Heart left ventricle (tissue), 16 donors: ENCODE measurements at regions not wholly inside any gene's neighbourhood (a gene's known extent, or its start where the extent isn't known, plus 50 kb on each side); places are given as distances from the start of the nearest gene placed in this dataset.

Experiments
- ATAC-seq, 4 donors: fragments of 200-7000 bp; cut with Tn5 transposase; one replicate each; pipeline ENCODE4 v1.9.1; 2020 to 2022; ENCODE audit warnings: moderate library complexity in 4 of 4, mild to moderate bottlenecking in 3 of 4, moderate number of reproducible peaks in 1 of 4
- DNase-seq, 5 donors: peaks; one replicate each; pipeline ENCODE4 v3.0.0-alpha.2; 2020
- H3K27ac ChIP-seq, 12 donors: fragments of 200-600 bp; sonication (generic) in 4 of 12; one replicate each; pipeline versions ENCODE4 v1.5.0 to v1.8.0; 2016 to 2022; ENCODE audit warnings: mild to moderate bottlenecking in 2 of 12
- H3K27me3 ChIP-seq, 9 donors: fragments of 200-600 bp; sonication (generic) in 2 of 9; one replicate each; pipeline versions ENCODE4 v1.5.1 to v1.8.0; 2016 to 2022; ENCODE audit warnings: mild to moderate bottlenecking in 3 of 9
- H3K36me3 ChIP-seq, 9 donors: fragments of 200-600 bp; sonication (generic) in 2 of 9; one replicate each; pipeline versions ENCODE4 v1.5.0 to v1.8.0; 2018 to 2022; ENCODE audit warnings: mild to moderate bottlenecking in 2 of 9
- H3K4me1 ChIP-seq, 12 donors: fragments of 200-600 bp; sonication (generic) in 4 of 12; one replicate each; pipeline versions ENCODE4 v1.5.0 to v1.8.0; 2016 to 2022; ENCODE audit warnings: mild to moderate bottlenecking in 3 of 12
- H3K4me3 ChIP-seq, 12 donors: fragments of 200-600 bp; sonication (generic) in 4 of 12; one replicate each; pipeline versions ENCODE4 v1.5.0 to v1.8.0; 2017 to 2022; ENCODE audit warnings: mild to moderate bottlenecking in 9 of 12, moderate library complexity in 4 of 12
- H3K9me3 ChIP-seq, 12 donors: fragments of 200-600 bp; sonication (generic) in 4 of 12; one replicate each; pipeline versions ENCODE4 v1.5.0 to v1.8.0; 2016 to 2022; ENCODE audit warnings: mild to moderate bottlenecking in 1 of 12
- POLR2A ChIP-seq, 2 donors: fragments of 450-650 bp; IDR thresholded peaks; one replicate each; pipeline ENCODE4 v1.6.1; 2017; ENCODE audit warnings: antibody characterized with exemption in 2 of 2, mild to moderate bottlenecking in 2 of 2, moderate library complexity in 2 of 2
- WGBS, 4 donors: extraction: QIAGEN DNeasy Blood & Tissue Kit in 2 of 4; methylation state at CpG; one replicate each; pipeline versions ENCODE4 v1.1.5 to v1.1.7; 2013 to 2018; 5-methylcytosine and 5-hydroxymethylcytosine counted together
- intact Hi-C, 10 donors: fragments of 100-400 bp; cut with DNase I; formaldehyde crosslinking; loops; one replicate each; pipeline versions ENCODE4 v1.11.1 to v1.14.2; 2022
- TF ChIP-seq, protein P1 (sequence below), 12 donors: fragments of 200-600 bp; sonication (generic) in 4 of 12; IDR thresholded peaks; one replicate each; pipeline versions ENCODE4 v1.5.0 to v1.8.0; 2018 to 2022; ENCODE audit warnings: antibody characterized with exemption in 12 of 12, mild to moderate bottlenecking in 5 of 12
- donor health status: ischemic (EF 13 %, LVEDD 7.1; RV severe dilation, severe dysfunction).
- donor health status: healthy with polysubstance abuse.
- donor health status: DM: no; HTN: yes; CAD: no.
- donor health status: DM: no; HTN: no; CAD: no.
- donor health status: ischemic (EF 25% LVEDD 6.9; RV normal size, moderate dysfunction).
- donor health status: ischemic (EF 25% LVEDD 5.7; RV mildly dilated, moderate dysfunction).
- donor health status: healthy.
- donor health status: DM: yes; HTN: yes; CAD: no.
- donor health status: ischemic (EF 35%, LVEDD 5.7; RV mildly dilated, moderate dysfunction).
- donor health status: nonischemic (EF 11% LVEDD 7.7; RV severe dilation, severe dysfunction).
- donor health status: DM: yes; HTN: yes; CAD: no.
- donor health status: PGD.
- donor health status: ischemic (EF 29% LVEDD 5.4; RV normal size, mild dysfunction).
- donor health status: nonischemic (EF 23%, LVEDD 6.1; RV moderate dilation, normal function).

DNA sequence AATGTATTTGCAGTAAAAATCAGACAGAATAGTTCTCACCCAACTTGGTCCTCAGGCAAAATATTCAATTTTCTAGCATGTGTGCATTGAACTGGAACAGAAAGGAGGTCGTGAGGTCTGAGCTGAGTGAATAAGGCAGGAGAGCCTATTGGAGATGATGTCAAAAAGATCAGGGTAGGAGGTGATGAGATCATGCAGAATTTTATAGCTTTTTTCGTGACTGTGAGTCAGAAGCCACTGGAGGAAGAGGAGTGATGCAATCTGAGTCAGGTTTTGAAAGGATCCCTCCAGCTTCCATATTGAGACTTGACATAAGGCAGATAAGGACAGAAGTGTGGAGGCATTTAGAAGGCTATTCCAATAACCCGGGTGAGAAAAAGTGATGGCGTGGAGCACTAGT is 299.5 kb upstream of the SOX11 start:
- ATAC-seq (no peak), DNase-seq (no peak)
- no peaks in the 10 kb centered on the region for H3K36me3 ChIP-seq
- no peak for TF ChIP-seq POLR2A (IDR thresholded peaks at IDR 0.05)
- TF ChIP-seq, protein P1, sequence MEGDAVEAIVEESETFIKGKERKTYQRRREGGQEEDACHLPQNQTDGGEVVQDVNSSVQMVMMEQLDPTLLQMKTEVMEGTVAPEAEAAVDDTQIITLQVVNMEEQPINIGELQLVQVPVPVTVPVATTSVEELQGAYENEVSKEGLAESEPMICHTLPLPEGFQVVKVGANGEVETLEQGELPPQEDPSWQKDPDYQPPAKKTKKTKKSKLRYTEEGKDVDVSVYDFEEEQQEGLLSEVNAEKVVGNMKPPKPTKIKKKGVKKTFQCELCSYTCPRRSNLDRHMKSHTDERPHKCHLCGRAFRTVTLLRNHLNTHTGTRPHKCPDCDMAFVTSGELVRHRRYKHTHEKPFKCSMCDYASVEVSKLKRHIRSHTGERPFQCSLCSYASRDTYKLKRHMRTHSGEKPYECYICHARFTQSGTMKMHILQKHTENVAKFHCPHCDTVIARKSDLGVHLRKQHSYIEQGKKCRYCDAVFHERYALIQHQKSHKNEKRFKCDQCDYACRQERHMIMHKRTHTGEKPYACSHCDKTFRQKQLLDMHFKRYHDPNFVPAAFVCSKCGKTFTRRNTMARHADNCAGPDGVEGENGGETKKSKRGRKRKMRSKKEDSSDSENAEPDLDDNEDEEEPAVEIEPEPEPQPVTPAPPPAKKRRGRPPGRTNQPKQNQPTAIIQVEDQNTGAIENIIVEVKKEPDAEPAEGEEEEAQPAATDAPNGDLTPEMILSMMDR (IDR thresholded peaks at IDR 0.05), result no peak
- H3K9me3 ChIP-seq, result no peaks in the 10 kb centered on the region
- peaks cover 0 to 5% (median 0%) of the 10 kb centered on the region in 12 donors for H3K4me1 ChIP-seq
- H3K4me3 ChIP-seq, result no peak overlapping the region
- intact Hi-C loops, result loop anchor here in 2 of 10 donors (5.0 to 10.0 kb wide), 3 partner anchors 122 to 300 kb away; partner anchors contain the start of gene SOX11 (in 1 of the 2)
- H3K27me3 ChIP-seq, result no peaks in the 10 kb centered on the region
- H3K27ac ChIP-seq, result no peak overlapping the region
- WGBS, 4 donors, result 66 to 74% (median 70%) methylated on average over 4 of the region's 4 CpGs

DNA sequence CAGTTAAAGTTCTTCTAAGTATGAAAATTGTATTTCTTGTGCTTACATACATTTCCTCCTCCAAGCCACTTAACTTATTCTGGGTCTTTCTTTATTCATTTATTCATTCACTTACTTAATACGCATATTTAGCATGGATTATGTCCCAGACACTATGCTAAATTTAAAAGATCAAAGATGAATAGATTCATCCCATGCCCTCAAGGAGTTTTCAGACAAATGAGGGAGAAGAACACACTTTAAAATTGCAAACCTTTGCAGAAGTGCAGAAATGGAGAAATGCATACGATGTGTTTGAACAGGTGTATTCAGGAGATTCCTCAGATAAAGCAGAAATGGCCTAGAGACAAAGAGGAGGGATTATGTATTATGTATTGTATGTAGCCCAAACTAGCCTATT is 298.7 kb upstream of the SOX11 start:
- no peak for DNase-seq
- Histone ChIP-seq H3K27ac (no peak overlapping the region), H3K4me1 (peaks cover 0 to 5% (median 0%) of the 10 kb centered on the region in 12 donors), H3K36me3 (no peaks in the 10 kb centered on the region), H3K4me3 (no peak overlapping the region), H3K9me3 (no peaks in the 10 kb centered on the region), H3K27me3 (no peaks in the 10 kb centered on the region)
- no peak for ATAC-seq
- 62 to 94% (median 80%) methylated on average over 2 of the region's 2 CpGs for WGBS, 4 donors
- intact Hi-C loops, result loop anchor here in 2 of 10 donors (5.0 to 10.0 kb wide), 3 partner anchors 121 to 299 kb away; partner anchors contain the start of gene SOX11 (in 1 of the 2)
- TF ChIP-seq, protein P1 (IDR thresholded peaks at IDR 0.05), result no peak
- TF ChIP-seq POLR2A (IDR thresholded peaks at IDR 0.05), result no peak

DNA sequence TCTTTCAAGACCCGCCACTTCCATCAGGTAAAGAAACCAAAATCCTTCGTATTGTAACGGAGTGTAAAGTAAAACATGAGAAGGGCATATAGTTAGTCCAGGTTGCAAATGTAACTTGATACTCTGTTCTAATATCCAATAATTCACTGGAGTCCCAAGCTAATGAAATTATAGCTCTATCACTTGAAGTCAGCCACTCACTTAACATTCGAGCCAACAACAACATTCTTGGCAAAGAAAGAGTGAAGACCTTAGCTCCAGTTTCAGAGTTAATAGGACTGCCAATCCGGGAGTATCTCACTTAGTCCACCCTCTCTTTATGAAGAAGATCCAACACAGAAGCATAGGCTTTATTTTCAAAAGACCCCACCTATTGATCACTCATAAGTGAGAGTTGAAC is 298.0 kb upstream of the SOX11 start:
- Histone ChIP-seq H3K4me1 (peaks cover 0 to 5% (median 0%) of the 10 kb centered on the region in 12 donors), H3K4me3 (no peak overlapping the region), H3K9me3 (no peaks in the 10 kb centered on the region), H3K27me3 (no peaks in the 10 kb centered on the region), H3K27ac (no peak overlapping the region), H3K36me3 (no peaks in the 10 kb centered on the region)
- intact Hi-C loops, result loop anchor here in 2 of 10 donors (5.0 to 10.0 kb wide), 3 partner anchors 121 to 298 kb away; partner anchors contain the start of gene SOX11 (in 1 of the 2)
- no peak for DNase-seq
- TF ChIP-seq POLR2A (IDR thresholded peaks at IDR 0.05), result no peak
- TF ChIP-seq, protein P1 (IDR thresholded peaks at IDR 0.05), result no peak
- ATAC-seq, result no peak
- 60 to 72% (median 70%) methylated on average over 5 of the region's 5 CpGs for WGBS, 4 donors

DNA sequence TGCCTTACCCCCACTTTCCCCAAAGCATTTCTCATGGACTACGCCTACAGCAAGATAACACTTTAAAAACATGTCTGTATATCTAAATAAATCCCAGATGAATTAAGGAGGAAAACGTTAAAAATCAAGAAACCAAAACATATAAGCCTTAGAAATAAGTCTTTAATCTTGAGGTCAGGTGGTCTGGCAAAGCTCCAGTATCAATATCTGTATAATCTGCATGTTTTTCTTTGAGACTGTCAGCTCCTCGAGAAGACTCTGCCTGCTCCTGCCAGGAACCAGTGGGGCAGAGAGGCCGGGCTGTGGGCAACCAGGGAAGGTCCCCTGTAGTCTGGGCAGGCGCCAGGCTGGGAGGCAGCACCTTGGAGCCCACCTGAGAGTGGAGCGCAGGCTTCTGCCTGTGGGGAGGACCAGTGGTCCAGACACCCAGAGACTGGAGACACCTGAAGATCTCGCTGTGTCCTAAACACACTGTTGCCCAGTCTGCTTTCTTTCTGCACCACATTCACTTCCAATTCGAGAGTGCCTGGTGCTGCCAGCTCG is 291.0 kb upstream of the SOX11 start:
- Histone ChIP-seq H3K27me3 (no peaks in the 10 kb centered on the region), H3K36me3 (no peaks in the 10 kb centered on the region), H3K27ac (no peak overlapping the region), H3K9me3 (no peaks in the 10 kb centered on the region), H3K4me1 (no peaks in the 10 kb centered on the region), H3K4me3 (no peak overlapping the region)
- ATAC-seq (no peak), DNase-seq (no peak)
- TF ChIP-seq POLR2A (IDR thresholded peaks at IDR 0.05), result no peak
- TF ChIP-seq, protein P1 (IDR thresholded peaks at IDR 0.05), result no peak
- WGBS, 4 donors, result 69 to 82% (median 76%) methylated on average over 6 to 9 of the region's 9 CpGs
- intact Hi-C loops, result no loop called here
